ENCODE measurements at regions not wholly inside any gene's neighbourhood (a gene's known extent, or its start where the extent isn't known, plus 50 kb on each side); places are given as distances from the start of the nearest gene placed in this dataset.
A peak's percentile ranks its signal among the peaks of the same experiment; 100 is the strongest.

GRCh38 chr18:39019989-39020388, 1454.4 kb upstream of the CELF4 start:
- H3K4me1 ChIP-seq (ENCODE audit: control extremely low read depth in 1 of 4, control insufficient read depth in 4 of 4, insufficient read depth in 4 of 4, low read length in 3 of 4): no peaks in the 10 kb centered on the region
- no peak overlapping the region for H3K4me3 ChIP-seq (ENCODE audit: control insufficient read depth in 1 of 7, extremely low read depth in 1 of 7, insufficient read depth in 4 of 7, low read depth in 2 of 7, low read length in 6 of 7)
- H3K27me3 ChIP-seq (replicated peaks in 2 of 5; ENCODE audit: control insufficient read depth in 4 of 5, insufficient read depth in 5 of 5, low read length in 4 of 5): no peaks in the 10 kb centered on the region
- H3K9me3 ChIP-seq (ENCODE audit: control extremely low read depth in 1 of 5, control insufficient read depth in 4 of 5, insufficient read depth in 2 of 5, low read depth in 1 of 5, low read length in 4 of 5): peaks cover 0 to 17% (median 0%) of the 10 kb centered on the region in 5 experiments
- no peak for DNase-seq
- H3K36me3 ChIP-seq (ENCODE audit: control insufficient read depth in 4 of 4, insufficient read depth in 4 of 4, low read length in 3 of 4): no peaks in the 10 kb centered on the region
- ChIA-PET CTCF (interaction anchor here (0.8 kb wide), 1 partner anchor 32 kb away, joined by 3 read pairs; no protein-coding TSS in a partner anchor), POLR2A (no interaction called here)
- no peak overlapping the region for H3K27ac ChIP-seq (ENCODE audit: insufficient read depth in 1 of 2, low read depth in 1 of 2, low read length in 2 of 2, poor library complexity in 1 of 2, severe bottlenecking in 2 of 2)
- 100% methylated on average over 1 of the region's 3 CpGs for WGBS (ENCODE audit: insufficient coverage)

- H3K9me3 ChIP-seq (ENCODE audit: control extremely low read depth in 1 of 5, control insufficient read depth in 4 of 5, insufficient read depth in 2 of 5, low read depth in 1 of 5, low read length in 4 of 5): peaks cover 0 to 19% (median 3%) of the 10 kb centered on the region in 5 experiments
- CTCF ChIA-PET: interaction anchor here (1.0 kb wide), 1 partner anchor 10 kb away, joined by 3 read pairs; no protein-coding TSS in a partner anchor
- H3K27ac ChIP-seq (ENCODE audit: insufficient read depth in 1 of 2, low read depth in 1 of 2, low read length in 2 of 2, poor library complexity in 1 of 2, severe bottlenecking in 2 of 2): no peak overlapping the region
- H3K36me3 ChIP-seq (ENCODE audit: control insufficient read depth in 4 of 4, insufficient read depth in 4 of 4, low read length in 3 of 4): no peaks in the 10 kb centered on the region
- no peak for DNase-seq
- H3K27me3 ChIP-seq (replicated peaks in 2 of 5; ENCODE audit: control insufficient read depth in 4 of 5, insufficient read depth in 5 of 5, low read length in 4 of 5): no peaks in the 10 kb centered on the region
- no peak overlapping the region for H3K4me3 ChIP-seq (ENCODE audit: control insufficient read depth in 1 of 7, extremely low read depth in 1 of 7, insufficient read depth in 4 of 7, low read depth in 2 of 7, low read length in 6 of 7)
- POLR2A ChIA-PET: no interaction called here
- no peaks in the 10 kb centered on the region for H3K4me1 ChIP-seq (ENCODE audit: control extremely low read depth in 1 of 4, control insufficient read depth in 4 of 4, insufficient read depth in 4 of 4, low read length in 3 of 4)
- 100% methylated on average over 1 of the region's 5 CpGs for WGBS (ENCODE audit: insufficient coverage)
Measured at GRCh38 chr18:39007031-39007902, 1441.7 kb upstream of the CELF4 start.

- no peak for DNase-seq
- Histone ChIP-seq H3K4me1 (ENCODE audit: control extremely low read depth in 1 of 4, control insufficient read depth in 4 of 4, insufficient read depth in 4 of 4, low read length in 3 of 4) (no peaks in the 10 kb centered on the region), H3K4me3 (ENCODE audit: control insufficient read depth in 1 of 7, extremely low read depth in 1 of 7, insufficient read depth in 4 of 7, low read depth in 2 of 7, low read length in 6 of 7) (no peak overlapping the region), H3K27me3 (replicated peaks in 2 of 5; ENCODE audit: control insufficient read depth in 4 of 5, insufficient read depth in 5 of 5, low read length in 4 of 5) (no peaks in the 10 kb centered on the region), H3K27ac (ENCODE audit: insufficient read depth in 1 of 2, low read depth in 1 of 2, low read length in 2 of 2, poor library complexity in 1 of 2, severe bottlenecking in 2 of 2) (no peak overlapping the region), H3K9me3 (ENCODE audit: control extremely low read depth in 1 of 5, control insufficient read depth in 4 of 5, insufficient read depth in 2 of 5, low read depth in 1 of 5, low read length in 4 of 5) (peaks cover 0 to 2% (median 0%) of the 10 kb centered on the region in 5 experiments), H3K36me3 (ENCODE audit: control insufficient read depth in 4 of 4, insufficient read depth in 4 of 4, low read length in 3 of 4) (no peaks in the 10 kb centered on the region)
- ChIA-PET POLR2A (no interaction called here), CTCF (no interaction called here)
- WGBS (ENCODE audit: insufficient coverage): 100% methylated on average over 3 of the region's 3 CpGs
Measured at GRCh38 chr18:38996056-38996455, 1430.5 kb upstream of the CELF4 start.

- no peak overlapping the region for H3K27ac ChIP-seq (ENCODE audit: insufficient read depth in 1 of 2, low read depth in 1 of 2, low read length in 2 of 2, poor library complexity in 1 of 2, severe bottlenecking in 2 of 2)
- no peaks in the 10 kb centered on the region for H3K27me3 ChIP-seq (replicated peaks in 2 of 5; ENCODE audit: control insufficient read depth in 4 of 5, insufficient read depth in 5 of 5, low read length in 4 of 5)
- ChIA-PET POLR2A (no interaction called here), CTCF (no interaction called here)
- H3K4me1 ChIP-seq (ENCODE audit: control extremely low read depth in 1 of 4, control insufficient read depth in 4 of 4, insufficient read depth in 4 of 4, low read length in 3 of 4): no peaks in the 10 kb centered on the region
- H3K36me3 ChIP-seq (ENCODE audit: control insufficient read depth in 4 of 4, insufficient read depth in 4 of 4, low read length in 3 of 4): no peaks in the 10 kb centered on the region
- H3K4me3 ChIP-seq (ENCODE audit: control insufficient read depth in 1 of 7, extremely low read depth in 1 of 7, insufficient read depth in 4 of 7, low read depth in 2 of 7, low read length in 6 of 7): no peak overlapping the region
- WGBS (ENCODE audit: insufficient coverage): no CpG with 5 or more reads among the region's 1 CpG
- peaks cover 0 to 2% (median 0%) of the 10 kb centered on the region in 5 experiments for H3K9me3 ChIP-seq (ENCODE audit: control extremely low read depth in 1 of 5, control insufficient read depth in 4 of 5, insufficient read depth in 2 of 5, low read depth in 1 of 5, low read length in 4 of 5)
- DNase-seq: peak in 1 of 3 donors; percentile 2
Measured at GRCh38 chr18:38993342-38993741, 1427.7 kb upstream of the CELF4 start.

GRCh38 chr18:38984968-38985367, 1419.4 kb upstream of the CELF4 start:
- Histone ChIP-seq H3K36me3 (ENCODE audit: control insufficient read depth in 4 of 4, insufficient read depth in 4 of 4, low read length in 3 of 4) (no peaks in the 10 kb centered on the region), H3K4me1 (ENCODE audit: control extremely low read depth in 1 of 4, control insufficient read depth in 4 of 4, insufficient read depth in 4 of 4, low read length in 3 of 4) (no peaks in the 10 kb centered on the region), H3K27me3 (replicated peaks in 2 of 5; ENCODE audit: control insufficient read depth in 4 of 5, insufficient read depth in 5 of 5, low read length in 4 of 5) (no peaks in the 10 kb centered on the region), H3K27ac (ENCODE audit: insufficient read depth in 1 of 2, low read depth in 1 of 2, low read length in 2 of 2, poor library complexity in 1 of 2, severe bottlenecking in 2 of 2) (no peak overlapping the region), H3K4me3 (ENCODE audit: control insufficient read depth in 1 of 7, extremely low read depth in 1 of 7, insufficient read depth in 4 of 7, low read depth in 2 of 7, low read length in 6 of 7) (no peak overlapping the region), H3K9me3 (ENCODE audit: control extremely low read depth in 1 of 5, control insufficient read depth in 4 of 5, insufficient read depth in 2 of 5, low read depth in 1 of 5, low read length in 4 of 5) (no peaks in the 10 kb centered on the region)
- CTCF ChIA-PET: no interaction called here
- POLR2A ChIA-PET: no interaction called here
- no peak for DNase-seq

- Histone ChIP-seq H3K36me3 (ENCODE audit: control insufficient read depth in 4 of 4, insufficient read depth in 4 of 4, low read length in 3 of 4) (no peaks in the 10 kb centered on the region), H3K27me3 (replicated peaks in 2 of 5; ENCODE audit: control insufficient read depth in 4 of 5, insufficient read depth in 5 of 5, low read length in 4 of 5) (no peaks in the 10 kb centered on the region), H3K9me3 (ENCODE audit: control extremely low read depth in 1 of 5, control insufficient read depth in 4 of 5, insufficient read depth in 2 of 5, low read depth in 1 of 5, low read length in 4 of 5) (no peaks in the 10 kb centered on the region), H3K4me3 (ENCODE audit: control insufficient read depth in 1 of 7, extremely low read depth in 1 of 7, insufficient read depth in 4 of 7, low read depth in 2 of 7, low read length in 6 of 7) (no peak overlapping the region), H3K27ac (ENCODE audit: insufficient read depth in 1 of 2, low read depth in 1 of 2, low read length in 2 of 2, poor library complexity in 1 of 2, severe bottlenecking in 2 of 2) (no peak overlapping the region), H3K4me1 (ENCODE audit: control extremely low read depth in 1 of 4, control insufficient read depth in 4 of 4, insufficient read depth in 4 of 4, low read length in 3 of 4) (no peaks in the 10 kb centered on the region)
- ChIA-PET POLR2A (no interaction called here), CTCF (no interaction called here)
- WGBS (ENCODE audit: insufficient coverage): no CpG with 5 or more reads among the region's 1 CpG
- DNase-seq: no peak
Measured at GRCh38 chr18:38982072-38982471, 1416.5 kb upstream of the CELF4 start.

- no peaks in the 10 kb centered on the region for H3K36me3 ChIP-seq (ENCODE audit: control insufficient read depth in 4 of 4, insufficient read depth in 4 of 4, low read length in 3 of 4)
- 51% methylated on average over 2 of the region's 2 CpGs for WGBS (ENCODE audit: insufficient coverage)
- CTCF ChIA-PET: no interaction called here
- H3K27ac ChIP-seq (ENCODE audit: insufficient read depth in 1 of 2, low read depth in 1 of 2, low read length in 2 of 2, poor library complexity in 1 of 2, severe bottlenecking in 2 of 2): no peak overlapping the region
- POLR2A ChIA-PET: no interaction called here
- no peaks in the 10 kb centered on the region for H3K4me1 ChIP-seq (ENCODE audit: control extremely low read depth in 1 of 4, control insufficient read depth in 4 of 4, insufficient read depth in 4 of 4, low read length in 3 of 4)
- no peaks in the 10 kb centered on the region for H3K27me3 ChIP-seq (replicated peaks in 2 of 5; ENCODE audit: control insufficient read depth in 4 of 5, insufficient read depth in 5 of 5, low read length in 4 of 5)
- H3K9me3 ChIP-seq (ENCODE audit: control extremely low read depth in 1 of 5, control insufficient read depth in 4 of 5, insufficient read depth in 2 of 5, low read depth in 1 of 5, low read length in 4 of 5): no peaks in the 10 kb centered on the region
- DNase-seq: no peak
- H3K4me3 ChIP-seq (ENCODE audit: control insufficient read depth in 1 of 7, extremely low read depth in 1 of 7, insufficient read depth in 4 of 7, low read depth in 2 of 7, low read length in 6 of 7): no peak overlapping the region
Measured at GRCh38 chr18:38981389-38981788, 1415.8 kb upstream of the CELF4 start.
